NCI-H82 treated with DMSO at 0.1 percent for 48 hours (cell line): ENCODE measurements at regions not wholly inside any gene's neighbourhood (a gene's known extent, or its start where the extent isn't known, plus 50 kb on each side); places are given as distances from the start of the nearest gene placed in this dataset.

Source experiments
- DNase-seq: peaks from one replicate; lab custom pipeline; 2025; ENCODE audit not compliant: unreplicated experiment; lab: John Stamatoyannopoulos, UW

DNA sequence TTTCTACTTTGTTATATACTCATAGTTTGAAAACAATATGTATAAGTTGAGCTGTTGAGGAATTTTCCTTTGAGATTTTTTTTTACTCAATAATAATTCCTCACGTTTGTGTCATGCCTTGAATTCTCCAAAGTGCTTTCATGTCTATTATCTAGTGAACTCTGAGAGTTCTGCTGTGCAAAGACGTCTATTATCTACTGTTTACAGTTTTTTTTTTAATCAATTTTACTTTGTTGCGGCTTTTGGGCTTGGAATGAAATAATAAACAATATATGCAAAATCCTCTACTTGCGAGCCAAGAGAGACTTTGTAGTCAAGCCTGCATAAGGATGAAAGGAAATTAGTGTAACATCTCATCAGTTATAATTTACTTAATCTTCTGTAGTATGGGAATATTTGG lies 107.2 kb upstream of the FRMD6 start:
- DNase-seq: no peak

- DNase-seq: no peak
Observed at GRCh38 chr14:51544901-51545300, 106.8 kb upstream of the FRMD6 start.

- no peak for DNase-seq
Observed at GRCh38 chr14:51545396-51545795, 106.3 kb upstream of the FRMD6 start.

GRCh38 chr14:51546099-51546498 lies 105.6 kb upstream of the FRMD6 start:
- DNase-seq: no peak

GRCh38 chr14:51546603-51547258 lies 105.0 kb upstream of the FRMD6 start:
- no peak for DNase-seq

GRCh38 chr14:51547260-51547659 lies 104.5 kb upstream of the FRMD6 start:
- no peak for DNase-seq

GRCh38 chr14:51547701-51548100 lies 104.0 kb upstream of the FRMD6 start:
- DNase-seq: no peak

GRCh38 chr14:51548187-51548586 lies 103.5 kb upstream of the FRMD6 start:
- DNase-seq: no peak

- DNase-seq: no peak
Observed at GRCh38 chr14:51550636-51551035, 101.1 kb upstream of the FRMD6 start.

DNA sequence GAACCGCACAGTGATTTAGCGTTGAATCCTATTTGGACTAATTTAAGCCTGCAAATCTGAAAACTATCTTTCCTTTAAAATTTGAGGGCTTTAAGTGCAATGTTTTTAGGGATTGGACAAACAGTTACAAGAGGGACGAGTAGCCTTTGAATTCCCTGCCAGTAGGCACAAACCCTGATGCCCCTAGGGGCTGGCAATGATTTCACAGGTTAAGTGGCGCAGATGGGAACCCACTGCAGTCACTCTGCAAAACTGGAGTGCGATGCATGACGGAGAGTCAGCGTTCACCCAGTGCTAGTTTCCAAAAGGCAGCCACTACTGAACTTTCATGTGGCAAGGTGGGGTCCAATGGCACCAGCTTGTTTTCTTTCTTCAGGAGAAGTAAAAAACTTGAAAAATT lies 99.4 kb upstream of the FRMD6 start:
- no peak for DNase-seq

DNA sequence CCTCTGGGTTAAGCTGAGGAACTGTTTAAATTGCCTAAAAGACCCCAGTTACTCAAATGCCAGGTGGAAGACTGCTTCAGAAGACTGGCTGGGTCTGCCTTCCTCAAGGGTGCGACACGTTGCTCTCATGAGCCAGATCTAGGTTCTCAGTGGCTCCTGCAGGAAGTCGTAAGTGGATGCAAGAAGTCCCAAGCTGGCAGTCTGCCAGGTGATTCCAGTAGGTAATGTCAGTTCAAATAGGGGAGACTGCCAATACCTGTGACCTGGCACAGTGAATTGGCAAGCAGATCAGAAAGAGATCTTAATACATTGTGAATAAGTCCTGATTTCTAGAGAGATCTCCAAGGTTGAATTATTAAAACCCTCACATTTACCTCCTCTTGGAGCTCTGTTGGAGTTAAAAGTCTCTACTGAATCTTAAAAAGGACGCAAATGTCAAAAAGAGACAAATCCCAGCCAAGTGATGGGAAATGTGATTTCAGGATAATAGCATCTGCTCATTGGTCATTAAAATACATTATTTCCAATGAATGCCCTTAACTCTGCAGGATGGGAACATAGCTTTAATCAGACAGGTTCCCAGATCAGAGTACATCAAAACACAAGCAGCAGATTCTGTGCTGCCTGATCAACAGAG lies 98.8 kb upstream of the FRMD6 start:
- DNase-seq: no peak

- DNase-seq: no peak
Observed at GRCh38 chr14:51554339-51554920, 97.3 kb upstream of the FRMD6 start.

DNA sequence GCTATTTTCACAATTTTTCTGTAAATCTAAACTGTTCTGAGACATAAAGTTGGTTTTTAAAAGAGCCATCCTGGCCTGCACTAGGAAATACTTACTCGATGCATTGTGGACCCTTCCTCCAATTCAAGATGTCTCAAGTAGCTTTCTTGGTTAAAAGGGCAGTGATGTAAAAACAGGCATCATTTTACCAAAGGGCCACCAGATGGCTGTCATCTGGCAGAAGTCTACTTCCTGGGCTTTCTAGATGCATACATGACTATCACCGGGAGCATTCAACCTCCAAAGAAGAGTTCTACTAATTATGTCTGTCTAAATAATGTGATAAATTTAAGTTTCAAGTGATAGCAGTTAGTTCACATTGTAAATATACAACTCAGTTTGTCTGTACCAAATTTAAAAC lies 96.8 kb upstream of the FRMD6 start:
- no peak for DNase-seq

DNA sequence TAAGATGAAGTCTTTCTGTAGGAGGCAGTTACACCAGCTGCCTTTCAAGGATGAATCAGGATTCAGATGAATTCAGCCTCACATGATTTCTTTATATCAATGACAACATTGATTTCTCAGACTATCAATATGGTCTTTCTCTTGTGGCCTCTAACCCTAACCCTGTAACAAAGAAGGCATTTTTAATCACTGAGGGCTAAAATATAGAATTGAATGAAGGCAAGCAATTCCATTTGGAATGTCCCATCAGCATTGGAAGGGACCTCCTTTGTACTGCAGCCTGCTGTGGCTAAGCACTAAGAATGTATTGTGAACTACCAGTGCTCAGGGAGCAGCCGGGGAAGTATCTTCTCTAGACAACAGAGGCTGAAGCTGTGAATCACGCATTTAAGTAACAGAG lies 90.6 kb upstream of the FRMD6 start:
- DNase-seq: no peak

DNA sequence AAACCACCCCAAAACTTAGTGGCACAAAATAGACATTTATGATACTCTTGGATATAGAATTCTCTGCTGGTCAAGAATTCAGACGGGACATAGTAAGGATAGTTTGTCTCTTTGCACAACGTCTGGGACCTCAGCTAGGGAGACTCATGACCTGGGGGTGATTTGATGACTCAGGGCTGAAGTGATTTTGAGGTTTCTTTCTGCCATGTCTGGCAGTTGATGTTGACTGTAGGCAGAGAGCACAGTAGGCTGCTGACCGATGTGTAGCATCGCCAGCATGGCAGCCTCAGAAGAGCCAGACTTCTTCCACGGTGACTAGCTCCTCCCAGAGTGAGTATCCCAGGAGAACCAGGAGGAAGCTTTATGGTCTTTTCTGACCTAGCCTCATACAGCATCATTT lies 88.9 kb upstream of the FRMD6 start:
- DNase-seq: no peak

GRCh38 chr14:51563560-51563959 lies 88.2 kb upstream of the FRMD6 start:
- no peak for DNase-seq

DNA sequence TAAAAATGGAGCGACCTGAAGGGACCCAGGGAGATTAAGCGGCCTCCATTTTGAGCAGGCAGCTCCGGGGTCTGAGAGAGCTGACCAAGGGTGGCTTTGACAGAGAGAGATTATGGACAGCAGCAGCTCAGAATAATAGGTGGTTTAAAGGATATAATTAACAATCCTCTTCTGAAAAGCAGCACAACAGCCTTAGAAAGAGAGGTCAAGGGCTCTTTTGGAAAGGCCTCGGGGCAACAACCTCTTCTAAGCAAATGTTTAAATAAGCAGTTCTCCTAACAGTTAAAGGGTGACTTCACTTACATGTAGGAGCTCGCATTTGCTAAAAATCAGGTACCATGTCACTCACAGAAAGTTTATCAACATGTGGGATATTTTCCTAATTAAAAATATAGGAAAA lies 87.2 kb upstream of the FRMD6 start:
- DNase-seq: no peak

- DNase-seq: no peak
Observed at GRCh38 chr14:51564986-51565604, 86.6 kb upstream of the FRMD6 start.

GRCh38 chr14:51566831-51567582 lies 84.7 kb upstream of the FRMD6 start:
- DNase-seq: no peak

DNA sequence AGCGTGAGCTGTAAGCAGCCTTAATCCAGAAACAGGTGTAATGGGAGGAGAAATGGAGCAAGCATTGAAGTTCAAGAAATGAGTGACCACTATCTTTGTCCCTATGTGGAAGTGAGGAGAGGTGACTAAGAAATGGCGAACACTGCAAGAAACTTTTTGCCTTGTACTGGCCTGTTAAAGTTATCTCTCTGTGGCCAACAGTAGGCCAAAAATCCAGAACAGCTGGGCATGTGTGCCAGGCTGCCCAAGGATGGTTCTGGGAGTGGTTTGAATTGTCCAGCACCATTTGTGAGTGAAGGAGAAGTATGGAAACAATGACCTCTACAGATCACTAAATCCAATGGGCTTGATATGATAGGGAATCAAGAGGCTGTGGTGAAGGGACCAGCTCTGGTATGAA lies 83.3 kb upstream of the FRMD6 start:
- no peak for DNase-seq

GRCh38 chr14:51573607-51574006 lies 78.1 kb upstream of the FRMD6 start:
- DNase-seq: no peak

- DNase-seq: no peak
Observed at GRCh38 chr14:51574009-51574408, 77.7 kb upstream of the FRMD6 start.
